Epithelial cell of proximal tubule (primary cell): ENCODE measurements at regions not wholly inside any gene's neighbourhood (a gene's known extent, or its start where the extent isn't known, plus 50 kb on each side); places are given as distances from the start of the nearest gene placed in this dataset.
"Not testable (repeated sequence)": the region's sequence is repeated elsewhere in the genome, so short reads cannot be mapped to it uniquely, and the experiment has no call there.

Source experiments
- DNase-seq: peaks from one replicate; pipeline ENCODE4 v3.0.0-alpha.2; 2011; ENCODE audit warnings: low read depth
- H3K4me3 ChIP-seq: 2 replicates; pipeline ENCODE4 v1.5.1; 2011; ENCODE audit warnings: low read depth, mild to moderate bottlenecking, low read length
- CTCF ChIP-seq: conservative IDR thresholded peaks from 2 replicates; pipeline ENCODE4 v1.5.1; 2012; ENCODE audit warnings: low read depth, mild to moderate bottlenecking, low read length

GRCh38 chr20:43352996-43353395 is 104.7 kb upstream of the SRSF6 start:
- no peak for DNase-seq
- H3K4me3 ChIP-seq, result no peak overlapping the region
- no peak for TF ChIP-seq CTCF

- not testable (repeated sequence) for H3K4me3 ChIP-seq, DNase-seq
Measured at GRCh38 chr20:43350694-43351093, 107.0 kb upstream of the SRSF6 start.

- no peak overlapping the region for H3K4me3 ChIP-seq
- TF ChIP-seq CTCF, result no peak
- DNase-seq, result no peak
Measured at GRCh38 chr20:43349841-43350240, 107.9 kb upstream of the SRSF6 start.

- not testable (repeated sequence) for H3K4me3 ChIP-seq, DNase-seq
Measured at GRCh38 chr20:43347839-43348238, 109.9 kb upstream of the SRSF6 start.

GRCh38 chr20:43345676-43346075 is 112.0 kb upstream of the SRSF6 start:
- TF ChIP-seq CTCF, result no peak

GRCh38 chr20:43341511-43341910 is 116.2 kb upstream of the SRSF6 start:
- no peak for TF ChIP-seq CTCF
- DNase-seq, result no peak

More at GRCh38 chr20:43345676-43346075, 112.0 kb upstream of the SRSF6 start:
- no peak overlapping the region for H3K4me3 ChIP-seq
- DNase-seq, result no peak

GRCh38 chr20:43337036-43337435 is 120.7 kb upstream of the SRSF6 start:
- no peak for DNase-seq
- no peak for TF ChIP-seq CTCF
- H3K4me3 ChIP-seq, result no peak overlapping the region

More at GRCh38 chr20:43341511-43341910, 116.2 kb upstream of the SRSF6 start:
- H3K4me3 ChIP-seq, result no peak overlapping the region

GRCh38 chr20:43334080-43334479 is 123.6 kb upstream of the SRSF6 start:
- no peak for TF ChIP-seq CTCF
- no peak overlapping the region for H3K4me3 ChIP-seq
- DNase-seq, result no peak
